GM23338 (cell line): ENCODE measurements at regions not wholly inside any gene's neighbourhood (a gene's known extent, or its start where the extent isn't known, plus 50 kb on each side); places are given as distances from the start of the nearest gene placed in this dataset.

Experiments
- ATAC-seq: fragments of 200-7000 bp; cut with Tn5 transposase; 3 replicates; pipeline ENCODE4 v1.9.1; 2020
- DNase-seq: peaks from one replicate; pipeline ENCODE4 v3.0.0-alpha.2; 2015; ENCODE audit warnings: low spot score
- H2AFZ ChIP-seq: fragments of 200-600 bp; sonication (generic); 2 replicates; pipeline ENCODE4 v1.8.0; 2016; ENCODE audit warnings: antibody characterized with exemption, mild to moderate bottlenecking, moderate library complexity
- H3F3A ChIP-seq: fragments of 200-600 bp; sonication (generic); replicated peaks from 2 replicates; pipeline ENCODE4 v1.8.0; 2017; ENCODE audit warnings: antibody characterized with exemption, mixed run types, low read depth
- H3K27ac ChIP-seq: fragments of 200-600 bp; sonication (generic); 2 replicates; pipeline ENCODE4 v1.6.1; 2016; ENCODE audit warnings: low read depth
- H3K27me3 ChIP-seq: fragments of 200-600 bp; sonication (generic); 2 replicates; pipeline ENCODE4 v1.8.0; 2016; ENCODE audit warnings: mild to moderate bottlenecking, mixed run types, moderate library complexity; ENCODE audit not compliant: insufficient read depth
- H3K36me3 ChIP-seq: fragments of 200-600 bp; sonication (generic); 2 replicates; pipeline ENCODE4 v1.8.0; 2016; ENCODE audit warnings: mild to moderate bottlenecking; ENCODE audit not compliant: insufficient read depth
- H3K4me1 ChIP-seq: fragments of 200-600 bp; sonication (generic); 2 replicates; pipeline ENCODE4 v1.8.0; 2016; ENCODE audit warnings: mild to moderate bottlenecking, moderate library complexity; ENCODE audit not compliant: insufficient read depth
- H3K4me2 ChIP-seq: fragments of 200-600 bp; sonication (generic); 2 replicates; pipeline ENCODE4 v1.7.1; 2017; ENCODE audit warnings: mixed run types
- H3K4me3 ChIP-seq: fragments of 200-600 bp; sonication (generic); 2 replicates; pipeline ENCODE4 v1.6.1; 2016; ENCODE audit warnings: mixed run types
- H3K79me2 ChIP-seq: fragments of 200-600 bp; sonication (generic); replicated peaks from 2 replicates; pipeline ENCODE4 v1.8.0; 2017; ENCODE audit warnings: mild to moderate bottlenecking; ENCODE audit not compliant: insufficient read depth
- H3K9me2 ChIP-seq: fragments of 200-600 bp; sonication (generic); 2 replicates; pipeline ENCODE4 v1.8.0; 2017; ENCODE audit not compliant: insufficient read depth
- H4K20me1 ChIP-seq: fragments of 200-600 bp; sonication (generic); replicated peaks from 2 replicates; pipeline ENCODE4 v1.8.0; 2017; ENCODE audit warnings: mild to moderate bottlenecking; ENCODE audit not compliant: insufficient read depth
- H3K27ac Mint-ChIP-seq: 2 replicates; pipeline ENCODE4 v1.8.0; 2020; ENCODE audit warnings: inconsistent platforms, mild to moderate bottlenecking, moderate library complexity, mixed read lengths
- H3K27me3 Mint-ChIP-seq: 3 replicates; pipeline ENCODE4 v1.8.0; 2022; ENCODE audit warnings: low read depth, mild to moderate bottlenecking, moderate library complexity, mixed read lengths, inconsistent platforms; ENCODE audit not compliant: insufficient read depth, poor library complexity
- H3K36me3 Mint-ChIP-seq: 3 replicates; pipeline ENCODE4 v1.8.0; 2021; ENCODE audit warnings: low read depth, mild to moderate bottlenecking, inconsistent platforms, moderate library complexity, mixed read lengths
- H3K4me1 Mint-ChIP-seq: 3 replicates; pipeline ENCODE4 v1.8.0; 2020; ENCODE audit warnings: mild to moderate bottlenecking, inconsistent platforms, mixed read lengths
- H3K4me3 Mint-ChIP-seq: 3 replicates; pipeline ENCODE4 v1.8.0; 2021; ENCODE audit warnings: moderate library complexity, mild to moderate bottlenecking, inconsistent platforms, mixed read lengths
- H3K9me3 Mint-ChIP-seq: 3 replicates; pipeline ENCODE4 v1.8.0; 2020; ENCODE audit warnings: moderate library complexity, mild to moderate bottlenecking, inconsistent platforms, mixed read lengths
- CREB1 ChIP-seq: fragments of 250-450 bp; sonication (Bioruptor Pico); IDR thresholded peaks from 2 replicates; pipeline ENCODE4 v1.5.0; 2020; ENCODE audit warnings: low read depth, mild to moderate bottlenecking, moderate library complexity
- EZH2 ChIP-seq: fragments of 200-600 bp; sonication (generic); IDR thresholded peaks from one replicate; pipeline ENCODE4 v1.8.0; 2017; ENCODE audit warnings: antibody characterized with exemption, mild to moderate bottlenecking, low read depth; ENCODE audit not compliant: unreplicated experiment
- EZH2phosphoT487 ChIP-seq: fragments of 200-600 bp; sonication (generic); IDR thresholded peaks from one replicate; pipeline ENCODE4 v1.8.1; 2018; ENCODE audit warnings: antibody characterized with exemption; ENCODE audit not compliant: unreplicated experiment
- JUNB ChIP-seq: IDR thresholded peaks from one replicate; pipeline ENCODE4 v1.6.1; 2016; ENCODE audit warnings: antibody characterized with exemption; ENCODE audit not compliant: unreplicated experiment
- NANOG ChIP-seq: IDR thresholded peaks from 2 replicates; pipeline ENCODE4 v1.6.1; 2016; ENCODE audit warnings: antibody characterized with exemption, borderline replicate concordance
- POLR2AphosphoS5 ChIP-seq: IDR thresholded peaks from 2 replicates; pipeline ENCODE4 v1.6.1; 2016; ENCODE audit warnings: antibody characterized with exemption, low read depth
- STAT1 ChIP-seq: IDR thresholded peaks from one replicate; pipeline ENCODE4 v1.6.1; 2016; ENCODE audit warnings: antibody characterized with exemption; ENCODE audit not compliant: unreplicated experiment
- ZNF114 ChIP-seq: fragments of 250-450 bp; sonication (Bioruptor Pico); IDR thresholded peaks from 2 replicates; pipeline ENCODE4 v1.5.0; 2020; ENCODE audit warnings: mild to moderate bottlenecking, moderate library complexity
- ZNF331 ChIP-seq: fragments of 250-450 bp; sonication (Bioruptor Pico); IDR thresholded peaks from 2 replicates; pipeline ENCODE4 v1.5.0; 2020; ENCODE audit warnings: low read depth, mild to moderate bottlenecking, moderate library complexity
- TF ChIP-seq, protein P1 (sequence below), 2 experiments: fragments of 200-600 bp in 1 of 2; sonication (generic) in 1 of 2; conservative IDR thresholded peaks; 2 replicates each; pipeline versions ENCODE4 v1.5.1 to v1.6.1; 2016 to 2017; ENCODE audit warnings: antibody characterized with exemption in 2 of 2, low read depth in 2 of 2, mild to moderate bottlenecking in 2 of 2, moderate library complexity in 1 of 2
- TF ChIP-seq, protein P2 (sequence below): IDR thresholded peaks from one replicate; pipeline ENCODE4 v1.6.1; 2018; ENCODE audit warnings: antibody characterized with exemption; ENCODE audit not compliant: unreplicated experiment
- TF ChIP-seq, protein P3 (sequence below): fragments of 250-450 bp; sonication (Bioruptor Pico); IDR thresholded peaks from 2 replicates; pipeline ENCODE4 v1.5.0; 2020; ENCODE audit warnings: mild to moderate bottlenecking, moderate library complexity
- TF ChIP-seq, protein P4 (sequence below): IDR thresholded peaks from 2 replicates; pipeline ENCODE4 v1.6.1; 2016; ENCODE audit warnings: antibody characterized with exemption

DNA sequence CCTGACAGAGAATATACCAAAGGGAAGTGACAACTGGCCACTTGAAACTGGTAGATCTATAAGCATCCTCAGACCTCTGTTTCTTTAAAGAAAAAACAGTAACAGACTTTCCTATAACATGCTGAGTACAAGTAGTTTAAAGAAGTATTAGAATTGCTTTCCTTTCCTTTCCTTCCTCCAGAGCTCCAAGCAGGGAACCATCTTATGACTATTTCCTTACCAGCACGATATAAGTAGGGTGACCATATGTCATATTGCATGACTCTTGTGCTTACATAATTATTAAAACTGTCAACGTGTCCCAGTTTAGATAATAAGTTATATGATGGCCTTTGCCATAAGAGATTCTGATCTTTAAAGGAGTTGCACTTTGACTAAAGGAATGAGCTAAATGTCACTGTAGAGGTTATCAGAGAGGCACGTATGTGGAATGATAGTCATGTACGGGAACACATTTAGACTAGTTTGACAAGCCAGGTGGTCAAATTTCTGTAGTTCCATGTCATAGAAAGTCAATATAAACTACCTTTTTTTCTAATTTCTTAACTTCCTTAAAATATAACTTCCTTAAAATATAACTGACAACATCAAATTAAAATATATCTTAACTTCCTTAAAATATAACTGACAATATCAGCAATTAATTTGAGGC is 212.7 kb upstream of the CD180 start:
- Histone ChIP-seq H4K20me1 (no peaks in the 10 kb centered on the region), H3K27me3 (no peaks in the 10 kb centered on the region), H3K4me3 (no peak overlapping the region), H3K4me2 (no peak overlapping the region), H3K4me1 (peaks cover 6% of the 10 kb centered on the region), H3K36me3 (no peaks in the 10 kb centered on the region), H3K79me2 (no peaks in the 10 kb centered on the region), H3K27ac (no peak overlapping the region), H3K9me2 (no peaks in the 10 kb centered on the region), H2AFZ (no peak overlapping the region), H3F3A (no peaks in the 10 kb centered on the region)
- Mint-ChIP-seq H3K36me3 (no peaks in the 10 kb centered on the region), H3K9me3 (no peaks in the 10 kb centered on the region), H3K4me3 (no peak overlapping the region), H3K27ac (no peak overlapping the region), H3K4me1 (peaks cover 11% of the 10 kb centered on the region), H3K27me3 (peaks cover 3% of the 10 kb centered on the region)
- no peak for TF ChIP-seq EZH2phosphoT487
- TF ChIP-seq, protein P1, sequence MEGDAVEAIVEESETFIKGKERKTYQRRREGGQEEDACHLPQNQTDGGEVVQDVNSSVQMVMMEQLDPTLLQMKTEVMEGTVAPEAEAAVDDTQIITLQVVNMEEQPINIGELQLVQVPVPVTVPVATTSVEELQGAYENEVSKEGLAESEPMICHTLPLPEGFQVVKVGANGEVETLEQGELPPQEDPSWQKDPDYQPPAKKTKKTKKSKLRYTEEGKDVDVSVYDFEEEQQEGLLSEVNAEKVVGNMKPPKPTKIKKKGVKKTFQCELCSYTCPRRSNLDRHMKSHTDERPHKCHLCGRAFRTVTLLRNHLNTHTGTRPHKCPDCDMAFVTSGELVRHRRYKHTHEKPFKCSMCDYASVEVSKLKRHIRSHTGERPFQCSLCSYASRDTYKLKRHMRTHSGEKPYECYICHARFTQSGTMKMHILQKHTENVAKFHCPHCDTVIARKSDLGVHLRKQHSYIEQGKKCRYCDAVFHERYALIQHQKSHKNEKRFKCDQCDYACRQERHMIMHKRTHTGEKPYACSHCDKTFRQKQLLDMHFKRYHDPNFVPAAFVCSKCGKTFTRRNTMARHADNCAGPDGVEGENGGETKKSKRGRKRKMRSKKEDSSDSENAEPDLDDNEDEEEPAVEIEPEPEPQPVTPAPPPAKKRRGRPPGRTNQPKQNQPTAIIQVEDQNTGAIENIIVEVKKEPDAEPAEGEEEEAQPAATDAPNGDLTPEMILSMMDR (conservative IDR thresholded peaks at IDR 0.05; ENCODE audit: low read depth in 2 of 2), result no peak
- TF ChIP-seq JUNB, result no peak
- TF ChIP-seq EZH2, result no peak
- TF ChIP-seq, protein P2, sequence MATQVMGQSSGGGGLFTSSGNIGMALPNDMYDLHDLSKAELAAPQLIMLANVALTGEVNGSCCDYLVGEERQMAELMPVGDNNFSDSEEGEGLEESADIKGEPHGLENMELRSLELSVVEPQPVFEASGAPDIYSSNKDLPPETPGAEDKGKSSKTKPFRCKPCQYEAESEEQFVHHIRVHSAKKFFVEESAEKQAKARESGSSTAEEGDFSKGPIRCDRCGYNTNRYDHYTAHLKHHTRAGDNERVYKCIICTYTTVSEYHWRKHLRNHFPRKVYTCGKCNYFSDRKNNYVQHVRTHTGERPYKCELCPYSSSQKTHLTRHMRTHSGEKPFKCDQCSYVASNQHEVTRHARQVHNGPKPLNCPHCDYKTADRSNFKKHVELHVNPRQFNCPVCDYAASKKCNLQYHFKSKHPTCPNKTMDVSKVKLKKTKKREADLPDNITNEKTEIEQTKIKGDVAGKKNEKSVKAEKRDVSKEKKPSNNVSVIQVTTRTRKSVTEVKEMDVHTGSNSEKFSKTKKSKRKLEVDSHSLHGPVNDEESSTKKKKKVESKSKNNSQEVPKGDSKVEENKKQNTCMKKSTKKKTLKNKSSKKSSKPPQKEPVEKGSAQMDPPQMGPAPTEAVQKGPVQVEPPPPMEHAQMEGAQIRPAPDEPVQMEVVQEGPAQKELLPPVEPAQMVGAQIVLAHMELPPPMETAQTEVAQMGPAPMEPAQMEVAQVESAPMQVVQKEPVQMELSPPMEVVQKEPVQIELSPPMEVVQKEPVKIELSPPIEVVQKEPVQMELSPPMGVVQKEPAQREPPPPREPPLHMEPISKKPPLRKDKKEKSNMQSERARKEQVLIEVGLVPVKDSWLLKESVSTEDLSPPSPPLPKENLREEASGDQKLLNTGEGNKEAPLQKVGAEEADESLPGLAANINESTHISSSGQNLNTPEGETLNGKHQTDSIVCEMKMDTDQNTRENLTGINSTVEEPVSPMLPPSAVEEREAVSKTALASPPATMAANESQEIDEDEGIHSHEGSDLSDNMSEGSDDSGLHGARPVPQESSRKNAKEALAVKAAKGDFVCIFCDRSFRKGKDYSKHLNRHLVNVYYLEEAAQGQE, result no peak
- no peak for TF ChIP-seq POLR2AphosphoS5
- TF ChIP-seq NANOG, result no peak
- TF ChIP-seq, protein P3, sequence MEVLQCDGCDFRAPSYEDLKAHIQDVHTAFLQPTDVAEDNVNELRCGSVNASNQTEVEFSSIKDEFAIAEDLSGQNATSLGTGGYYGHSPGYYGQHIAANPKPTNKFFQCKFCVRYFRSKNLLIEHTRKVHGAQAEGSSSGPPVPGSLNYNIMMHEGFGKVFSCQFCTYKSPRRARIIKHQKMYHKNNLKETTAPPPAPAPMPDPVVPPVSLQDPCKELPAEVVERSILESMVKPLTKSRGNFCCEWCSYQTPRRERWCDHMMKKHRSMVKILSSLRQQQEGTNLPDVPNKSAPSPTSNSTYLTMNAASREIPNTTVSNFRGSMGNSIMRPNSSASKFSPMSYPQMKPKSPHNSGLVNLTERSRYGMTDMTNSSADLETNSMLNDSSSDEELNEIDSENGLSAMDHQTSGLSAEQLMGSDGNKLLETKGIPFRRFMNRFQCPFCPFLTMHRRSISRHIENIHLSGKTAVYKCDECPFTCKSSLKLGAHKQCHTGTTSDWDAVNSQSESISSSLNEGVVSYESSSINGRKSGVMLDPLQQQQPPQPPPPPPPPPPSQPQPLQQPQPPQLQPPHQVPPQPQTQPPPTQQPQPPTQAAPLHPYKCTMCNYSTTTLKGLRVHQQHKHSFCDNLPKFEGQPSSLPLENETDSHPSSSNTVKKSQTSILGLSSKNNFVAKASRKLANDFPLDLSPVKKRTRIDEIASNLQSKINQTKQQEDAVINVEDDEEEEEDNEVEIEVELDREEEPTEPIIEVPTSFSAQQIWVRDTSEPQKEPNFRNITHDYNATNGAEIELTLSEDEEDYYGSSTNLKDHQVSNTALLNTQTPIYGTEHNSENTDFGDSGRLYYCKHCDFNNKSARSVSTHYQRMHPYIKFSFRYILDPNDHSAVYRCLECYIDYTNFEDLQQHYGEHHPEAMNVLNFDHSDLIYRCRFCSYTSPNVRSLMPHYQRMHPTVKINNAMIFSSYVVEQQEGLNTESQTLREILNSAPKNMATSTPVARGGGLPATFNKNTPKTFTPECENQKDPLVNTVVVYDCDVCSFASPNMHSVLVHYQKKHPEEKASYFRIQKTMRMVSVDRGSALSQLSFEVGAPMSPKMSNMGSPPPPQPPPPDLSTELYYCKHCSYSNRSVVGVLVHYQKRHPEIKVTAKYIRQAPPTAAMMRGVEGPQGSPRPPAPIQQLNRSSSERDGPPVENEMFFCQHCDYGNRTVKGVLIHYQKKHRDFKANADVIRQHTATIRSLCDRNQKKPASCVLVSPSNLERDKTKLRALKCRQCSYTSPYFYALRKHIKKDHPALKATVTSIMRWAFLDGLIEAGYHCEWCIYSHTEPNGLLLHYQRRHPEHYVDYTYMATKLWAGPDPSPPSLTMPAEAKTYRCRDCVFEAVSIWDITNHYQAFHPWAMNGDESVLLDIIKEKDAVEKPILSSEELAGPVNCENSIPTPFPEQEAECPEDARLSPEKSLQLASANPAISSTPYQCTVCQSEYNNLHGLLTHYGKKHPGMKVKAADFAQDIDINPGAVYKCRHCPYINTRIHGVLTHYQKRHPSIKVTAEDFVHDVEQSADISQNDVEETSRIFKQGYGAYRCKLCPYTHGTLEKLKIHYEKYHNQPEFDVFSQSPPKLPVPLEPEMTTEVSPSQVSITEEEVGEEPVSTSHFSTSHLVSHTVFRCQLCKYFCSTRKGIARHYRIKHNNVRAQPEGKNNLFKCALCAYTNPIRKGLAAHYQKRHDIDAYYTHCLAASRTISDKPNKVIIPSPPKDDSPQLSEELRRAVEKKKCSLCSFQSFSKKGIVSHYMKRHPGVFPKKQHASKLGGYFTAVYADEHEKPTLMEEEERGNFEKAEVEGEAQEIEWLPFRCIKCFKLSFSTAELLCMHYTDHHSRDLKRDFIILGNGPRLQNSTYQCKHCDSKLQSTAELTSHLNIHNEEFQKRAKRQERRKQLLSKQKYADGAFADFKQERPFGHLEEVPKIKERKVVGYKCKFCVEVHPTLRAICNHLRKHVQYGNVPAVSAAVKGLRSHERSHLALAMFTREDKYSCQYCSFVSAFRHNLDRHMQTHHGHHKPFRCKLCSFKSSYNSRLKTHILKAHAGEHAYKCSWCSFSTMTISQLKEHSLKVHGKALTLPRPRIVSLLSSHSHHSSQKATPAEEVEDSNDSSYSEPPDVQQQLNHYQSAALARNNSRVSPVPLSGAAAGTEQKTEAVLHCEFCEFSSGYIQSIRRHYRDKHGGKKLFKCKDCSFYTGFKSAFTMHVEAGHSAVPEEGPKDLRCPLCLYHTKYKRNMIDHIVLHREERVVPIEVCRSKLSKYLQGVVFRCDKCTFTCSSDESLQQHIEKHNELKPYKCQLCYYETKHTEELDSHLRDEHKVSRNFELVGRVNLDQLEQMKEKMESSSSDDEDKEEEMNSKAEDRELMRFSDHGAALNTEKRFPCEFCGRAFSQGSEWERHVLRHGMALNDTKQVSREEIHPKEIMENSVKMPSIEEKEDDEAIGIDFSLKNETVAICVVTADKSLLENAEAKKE, result no peak
- TF ChIP-seq STAT1, result no peak
- no peak for TF ChIP-seq ZNF331
- no peak for TF ChIP-seq ZNF114 (CRISPR knock-in tag)
- TF ChIP-seq, protein P4, sequence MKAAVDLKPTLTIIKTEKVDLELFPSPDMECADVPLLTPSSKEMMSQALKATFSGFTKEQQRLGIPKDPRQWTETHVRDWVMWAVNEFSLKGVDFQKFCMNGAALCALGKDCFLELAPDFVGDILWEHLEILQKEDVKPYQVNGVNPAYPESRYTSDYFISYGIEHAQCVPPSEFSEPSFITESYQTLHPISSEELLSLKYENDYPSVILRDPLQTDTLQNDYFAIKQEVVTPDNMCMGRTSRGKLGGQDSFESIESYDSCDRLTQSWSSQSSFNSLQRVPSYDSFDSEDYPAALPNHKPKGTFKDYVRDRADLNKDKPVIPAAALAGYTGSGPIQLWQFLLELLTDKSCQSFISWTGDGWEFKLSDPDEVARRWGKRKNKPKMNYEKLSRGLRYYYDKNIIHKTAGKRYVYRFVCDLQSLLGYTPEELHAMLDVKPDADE, result no peak
- TF ChIP-seq CREB1 (CRISPR knock-in tag), result no peak
- no peak for ATAC-seq
- no peak for DNase-seq
